WTC11 (cell line): ENCODE measurements at regions not wholly inside any gene's neighbourhood (a gene's known extent, or its start where the extent isn't known, plus 50 kb on each side); places are given as distances from the start of the nearest gene placed in this dataset.

Experiments
- ATAC-seq: fragments of 200-7000 bp; cut with Tn5 transposase; 2 replicates; pipeline ENCODE4 v1.10.0; 2021; ENCODE audit warnings: mild to moderate bottlenecking, moderate library complexity
- CTCF ChIA-PET: fragments of 300-600 bp; sonication (Branson Sonifier 250); formaldehyde crosslinking; loops from one replicate; lab custom pipeline; 2021; ENCODE audit warnings: antibody characterized with exemption; lab: Charles Lee
- POLR2A ChIA-PET: fragments of 350-600 bp; sonication (Branson Sonifier 250); formaldehyde crosslinking; loops from one replicate; lab custom pipeline; 2021; ENCODE audit warnings: antibody characterized with exemption; lab: Charles Lee
- DNase-seq: peaks from one replicate; pipeline ENCODE4 v3.0.0; 2021; ENCODE audit warnings: low spot score
- H3K27ac Mint-ChIP-seq: 2 replicates; pipeline ENCODE4 v1.8.0; 2021; ENCODE audit warnings: mixed read lengths
- H3K27me3 Mint-ChIP-seq: 2 replicates; pipeline ENCODE4 v1.8.0; 2021; ENCODE audit warnings: low read depth, mild to moderate bottlenecking, moderate library complexity, mixed read lengths
- H3K36me3 Mint-ChIP-seq: 2 replicates; pipeline ENCODE4 v1.8.0; 2021; ENCODE audit warnings: mixed read lengths
- H3K4me1 Mint-ChIP-seq: 2 replicates; pipeline ENCODE4 v1.8.0; 2022; ENCODE audit warnings: mixed read lengths
- H3K4me3 Mint-ChIP-seq: 2 replicates; pipeline ENCODE4 v1.8.0; 2021; ENCODE audit warnings: mild to moderate bottlenecking, moderate library complexity, mixed read lengths
- H3K9me3 Mint-ChIP-seq: 2 replicates; pipeline ENCODE4 v1.8.0; 2021; ENCODE audit warnings: mixed read lengths
- CBFB ChIP-seq: sonication (generic); formaldehyde crosslinking; IDR thresholded peaks from 2 replicates; pipeline ENCODE4 v1.8.1; 2022; ENCODE audit warnings: mild to moderate bottlenecking, low read depth, missing genetic modification reagents
- ETV6 ChIP-seq: sonication (generic); formaldehyde crosslinking; IDR thresholded peaks from 2 replicates; pipeline ENCODE4 v1.8.1; 2022; ENCODE audit warnings: mild to moderate bottlenecking, missing genetic modification reagents
- FOXK1 ChIP-seq: sonication (generic); formaldehyde crosslinking; IDR thresholded peaks from 2 replicates; pipeline ENCODE4 v1.8.0; 2022; ENCODE audit warnings: mild to moderate bottlenecking, moderate library complexity, missing genetic modification reagents
- FOXP1 ChIP-seq: sonication (generic); formaldehyde crosslinking; IDR thresholded peaks from 2 replicates; pipeline ENCODE4 v1.8.0; 2022; ENCODE audit warnings: missing genetic modification reagents, mild to moderate bottlenecking, moderate library complexity, borderline replicate concordance
- JAZF1 ChIP-seq: fragments of 250-450 bp; sonication (Bioruptor Pico); IDR thresholded peaks from 2 replicates; pipeline ENCODE4 v1.9.0; 2021; ENCODE audit warnings: moderate library complexity, mild to moderate bottlenecking, inconsistent platforms
- MYBL2 ChIP-seq: sonication (generic); formaldehyde crosslinking; IDR thresholded peaks from 2 replicates; pipeline ENCODE4 v1.8.1; 2023; ENCODE audit warnings: mild to moderate bottlenecking, moderate library complexity, missing genetic modification reagents
- NR1H2 ChIP-seq: sonication (generic); formaldehyde crosslinking; IDR thresholded peaks from 2 replicates; pipeline ENCODE4 v1.9.0; 2021; ENCODE audit warnings: mild to moderate bottlenecking, moderate library complexity, missing genetic modification reagents
- TEAD4 ChIP-seq: sonication (generic); formaldehyde crosslinking; IDR thresholded peaks from 2 replicates; pipeline ENCODE4 v1.8.0; 2022; ENCODE audit warnings: mild to moderate bottlenecking, missing genetic modification reagents
- ZNF121 ChIP-seq: sonication (generic); formaldehyde crosslinking; IDR thresholded peaks from 2 replicates; pipeline ENCODE4 v1.8.0; 2023; ENCODE audit warnings: missing genetic modification reagents
- ZNF138 ChIP-seq: sonication (generic); formaldehyde crosslinking; conservative IDR thresholded peaks from 2 replicates; pipeline ENCODE4 v1.8.1; 2022; ENCODE audit warnings: mild to moderate bottlenecking, moderate library complexity, missing genetic modification reagents
- ZNF232 ChIP-seq: sonication (generic); formaldehyde crosslinking; IDR thresholded peaks from 2 replicates; pipeline ENCODE4 v1.8.0; 2022; ENCODE audit warnings: mild to moderate bottlenecking, missing genetic modification reagents
- ZNF317 ChIP-seq: sonication (generic); formaldehyde crosslinking; IDR thresholded peaks from 2 replicates; pipeline ENCODE4 v1.8.1; 2023; ENCODE audit warnings: low read depth, mild to moderate bottlenecking, moderate library complexity, missing genetic modification reagents, borderline replicate concordance
- TF ChIP-seq, protein P1 (sequence below): fragments of 250-450 bp; sonication (Bioruptor Pico); IDR thresholded peaks from 2 replicates; pipeline ENCODE4 v1.9.0; 2021; ENCODE audit warnings: mild to moderate bottlenecking, borderline replicate concordance
- TF ChIP-seq, protein P2 (sequence below): sonication (generic); formaldehyde crosslinking; IDR thresholded peaks from 2 replicates; pipeline ENCODE4 v1.8.1; 2022; ENCODE audit warnings: missing genetic modification reagents, borderline replicate concordance
- TF ChIP-seq, protein P3 (sequence below): sonication (generic); formaldehyde crosslinking; IDR thresholded peaks from 2 replicates; pipeline ENCODE4 v1.8.0; 2023; ENCODE audit warnings: mild to moderate bottlenecking, missing genetic modification reagents
- TF ChIP-seq, protein P4 (sequence below): fragments of 250-450 bp; sonication (Bioruptor Pico); IDR thresholded peaks from 2 replicates; pipeline ENCODE4 v2.1.2; 2022; ENCODE audit warnings: mild to moderate bottlenecking, moderate library complexity
- TF ChIP-seq, protein P5 (sequence below): sonication (generic); formaldehyde crosslinking; IDR thresholded peaks from 2 replicates; pipeline ENCODE4 v1.8.1; 2022; ENCODE audit warnings: low read depth, mild to moderate bottlenecking, moderate library complexity, missing genetic modification reagents, borderline replicate concordance
- TF ChIP-seq, protein P6 (sequence below): fragments of 200-600 bp; IDR thresholded peaks from 2 replicates; pipeline ENCODE4 v1.8.0; 2022; ENCODE audit warnings: antibody characterized with exemption
- TF ChIP-seq, protein P7 (sequence below): fragments of 250-450 bp; sonication (Bioruptor Pico); IDR thresholded peaks from 2 replicates; pipeline ENCODE4 v1.9.0; 2021; ENCODE audit warnings: moderate library complexity, mild to moderate bottlenecking, inconsistent platforms, borderline replicate concordance

DNA sequence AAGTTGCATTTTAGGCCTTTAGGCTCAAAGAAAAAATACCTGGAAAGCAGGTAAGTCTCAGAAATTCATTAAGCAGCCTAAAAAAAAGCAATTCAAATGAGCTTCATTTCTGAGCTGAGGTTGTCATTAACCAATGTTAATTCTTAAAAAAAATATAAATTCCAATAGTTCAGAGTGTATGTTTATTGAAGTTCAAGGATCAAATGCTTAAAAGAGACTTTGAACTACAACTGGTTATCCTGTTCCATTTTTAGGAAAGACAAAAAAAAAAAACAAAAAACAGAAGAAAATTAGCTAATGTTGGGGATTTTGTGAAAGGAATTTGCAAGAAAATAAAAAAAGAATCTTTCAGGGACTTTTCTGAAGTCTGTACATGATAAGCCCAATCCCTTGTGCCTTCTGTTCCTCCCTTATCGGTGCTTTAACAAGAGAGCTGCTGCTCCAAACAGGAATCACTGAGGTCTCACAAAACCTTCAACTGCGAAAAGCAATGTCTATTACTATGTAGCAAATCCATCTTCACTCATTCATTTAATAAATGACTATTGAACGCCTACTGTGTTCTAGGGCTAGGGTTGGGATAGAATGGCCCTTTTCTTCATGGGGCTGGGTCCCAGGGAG, 90.3 kb downstream of the FOXF2 start:
- DNase-seq = no peak
- H3K9me3 Mint-ChIP-seq = peaks cover 12% of the 10 kb centered on the region
- POLR2A ChIA-PET = no interaction called here
- TF ChIP-seq FOXK1 (CRISPR knock-in tag) = no peak
- TF ChIP-seq ETV6 (CRISPR knock-in tag) = no peak
- TF ChIP-seq, protein P1, sequence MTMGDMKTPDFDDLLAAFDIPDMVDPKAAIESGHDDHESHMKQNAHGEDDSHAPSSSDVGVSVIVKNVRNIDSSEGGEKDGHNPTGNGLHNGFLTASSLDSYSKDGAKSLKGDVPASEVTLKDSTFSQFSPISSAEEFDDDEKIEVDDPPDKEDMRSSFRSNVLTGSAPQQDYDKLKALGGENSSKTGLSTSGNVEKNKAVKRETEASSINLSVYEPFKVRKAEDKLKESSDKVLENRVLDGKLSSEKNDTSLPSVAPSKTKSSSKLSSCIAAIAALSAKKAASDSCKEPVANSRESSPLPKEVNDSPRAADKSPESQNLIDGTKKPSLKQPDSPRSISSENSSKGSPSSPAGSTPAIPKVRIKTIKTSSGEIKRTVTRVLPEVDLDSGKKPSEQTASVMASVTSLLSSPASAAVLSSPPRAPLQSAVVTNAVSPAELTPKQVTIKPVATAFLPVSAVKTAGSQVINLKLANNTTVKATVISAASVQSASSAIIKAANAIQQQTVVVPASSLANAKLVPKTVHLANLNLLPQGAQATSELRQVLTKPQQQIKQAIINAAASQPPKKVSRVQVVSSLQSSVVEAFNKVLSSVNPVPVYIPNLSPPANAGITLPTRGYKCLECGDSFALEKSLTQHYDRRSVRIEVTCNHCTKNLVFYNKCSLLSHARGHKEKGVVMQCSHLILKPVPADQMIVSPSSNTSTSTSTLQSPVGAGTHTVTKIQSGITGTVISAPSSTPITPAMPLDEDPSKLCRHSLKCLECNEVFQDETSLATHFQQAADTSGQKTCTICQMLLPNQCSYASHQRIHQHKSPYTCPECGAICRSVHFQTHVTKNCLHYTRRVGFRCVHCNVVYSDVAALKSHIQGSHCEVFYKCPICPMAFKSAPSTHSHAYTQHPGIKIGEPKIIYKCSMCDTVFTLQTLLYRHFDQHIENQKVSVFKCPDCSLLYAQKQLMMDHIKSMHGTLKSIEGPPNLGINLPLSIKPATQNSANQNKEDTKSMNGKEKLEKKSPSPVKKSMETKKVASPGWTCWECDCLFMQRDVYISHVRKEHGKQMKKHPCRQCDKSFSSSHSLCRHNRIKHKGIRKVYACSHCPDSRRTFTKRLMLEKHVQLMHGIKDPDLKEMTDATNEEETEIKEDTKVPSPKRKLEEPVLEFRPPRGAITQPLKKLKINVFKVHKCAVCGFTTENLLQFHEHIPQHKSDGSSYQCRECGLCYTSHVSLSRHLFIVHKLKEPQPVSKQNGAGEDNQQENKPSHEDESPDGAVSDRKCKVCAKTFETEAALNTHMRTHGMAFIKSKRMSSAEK (CRISPR knock-in tag) = no peak
- TF ChIP-seq, protein P2, sequence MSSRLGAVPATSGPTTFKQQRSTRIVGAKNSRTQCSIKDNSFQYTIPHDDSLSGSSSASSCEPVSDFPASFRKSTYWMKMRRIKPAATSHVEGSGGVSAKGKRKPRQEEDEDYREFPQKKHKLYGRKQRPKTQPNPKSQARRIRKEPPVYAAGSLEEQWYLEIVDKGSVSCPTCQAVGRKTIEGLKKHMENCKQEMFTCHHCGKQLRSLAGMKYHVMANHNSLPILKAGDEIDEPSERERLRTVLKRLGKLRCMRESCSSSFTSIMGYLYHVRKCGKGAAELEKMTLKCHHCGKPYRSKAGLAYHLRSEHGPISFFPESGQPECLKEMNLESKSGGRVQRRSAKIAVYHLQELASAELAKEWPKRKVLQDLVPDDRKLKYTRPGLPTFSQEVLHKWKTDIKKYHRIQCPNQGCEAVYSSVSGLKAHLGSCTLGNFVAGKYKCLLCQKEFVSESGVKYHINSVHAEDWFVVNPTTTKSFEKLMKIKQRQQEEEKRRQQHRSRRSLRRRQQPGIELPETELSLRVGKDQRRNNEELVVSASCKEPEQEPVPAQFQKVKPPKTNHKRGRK (CRISPR knock-in tag) = no peak
- TF ChIP-seq JAZF1 (CRISPR knock-in tag) = no peak
- TF ChIP-seq, protein P3, sequence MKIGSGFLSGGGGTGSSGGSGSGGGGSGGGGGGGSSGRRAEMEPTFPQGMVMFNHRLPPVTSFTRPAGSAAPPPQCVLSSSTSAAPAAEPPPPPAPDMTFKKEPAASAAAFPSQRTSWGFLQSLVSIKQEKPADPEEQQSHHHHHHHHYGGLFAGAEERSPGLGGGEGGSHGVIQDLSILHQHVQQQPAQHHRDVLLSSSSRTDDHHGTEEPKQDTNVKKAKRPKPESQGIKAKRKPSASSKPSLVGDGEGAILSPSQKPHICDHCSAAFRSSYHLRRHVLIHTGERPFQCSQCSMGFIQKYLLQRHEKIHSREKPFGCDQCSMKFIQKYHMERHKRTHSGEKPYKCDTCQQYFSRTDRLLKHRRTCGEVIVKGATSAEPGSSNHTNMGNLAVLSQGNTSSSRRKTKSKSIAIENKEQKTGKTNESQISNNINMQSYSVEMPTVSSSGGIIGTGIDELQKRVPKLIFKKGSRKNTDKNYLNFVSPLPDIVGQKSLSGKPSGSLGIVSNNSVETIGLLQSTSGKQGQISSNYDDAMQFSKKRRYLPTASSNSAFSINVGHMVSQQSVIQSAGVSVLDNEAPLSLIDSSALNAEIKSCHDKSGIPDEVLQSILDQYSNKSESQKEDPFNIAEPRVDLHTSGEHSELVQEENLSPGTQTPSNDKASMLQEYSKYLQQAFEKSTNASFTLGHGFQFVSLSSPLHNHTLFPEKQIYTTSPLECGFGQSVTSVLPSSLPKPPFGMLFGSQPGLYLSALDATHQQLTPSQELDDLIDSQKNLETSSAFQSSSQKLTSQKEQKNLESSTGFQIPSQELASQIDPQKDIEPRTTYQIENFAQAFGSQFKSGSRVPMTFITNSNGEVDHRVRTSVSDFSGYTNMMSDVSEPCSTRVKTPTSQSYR (CRISPR knock-in tag) = no peak
- TF ChIP-seq ZNF317 (CRISPR knock-in tag) = no peak
- TF ChIP-seq FOXP1 (CRISPR knock-in tag) = no peak
- no peak for TF ChIP-seq TEAD4 (CRISPR knock-in tag)
- TF ChIP-seq CBFB (CRISPR knock-in tag) = no peak
- no peak for TF ChIP-seq ZNF138 (CRISPR knock-in tag)
- TF ChIP-seq, protein P4, sequence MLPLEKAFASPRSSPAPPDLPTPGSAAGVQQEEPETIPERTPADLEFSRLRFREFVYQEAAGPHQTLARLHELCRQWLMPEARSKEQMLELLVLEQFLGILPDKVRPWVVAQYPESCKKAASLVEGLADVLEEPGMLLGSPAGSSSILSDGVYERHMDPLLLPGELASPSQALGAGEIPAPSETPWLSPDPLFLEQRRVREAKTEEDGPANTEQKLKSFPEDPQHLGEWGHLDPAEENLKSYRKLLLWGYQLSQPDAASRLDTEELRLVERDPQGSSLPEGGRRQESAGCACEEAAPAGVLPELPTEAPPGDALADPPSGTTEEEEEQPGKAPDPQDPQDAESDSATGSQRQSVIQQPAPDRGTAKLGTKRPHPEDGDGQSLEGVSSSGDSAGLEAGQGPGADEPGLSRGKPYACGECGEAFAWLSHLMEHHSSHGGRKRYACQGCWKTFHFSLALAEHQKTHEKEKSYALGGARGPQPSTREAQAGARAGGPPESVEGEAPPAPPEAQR (CRISPR knock-in tag) = no peak
- TF ChIP-seq ZNF232 (CRISPR knock-in tag) = no peak
- TF ChIP-seq, protein P5, sequence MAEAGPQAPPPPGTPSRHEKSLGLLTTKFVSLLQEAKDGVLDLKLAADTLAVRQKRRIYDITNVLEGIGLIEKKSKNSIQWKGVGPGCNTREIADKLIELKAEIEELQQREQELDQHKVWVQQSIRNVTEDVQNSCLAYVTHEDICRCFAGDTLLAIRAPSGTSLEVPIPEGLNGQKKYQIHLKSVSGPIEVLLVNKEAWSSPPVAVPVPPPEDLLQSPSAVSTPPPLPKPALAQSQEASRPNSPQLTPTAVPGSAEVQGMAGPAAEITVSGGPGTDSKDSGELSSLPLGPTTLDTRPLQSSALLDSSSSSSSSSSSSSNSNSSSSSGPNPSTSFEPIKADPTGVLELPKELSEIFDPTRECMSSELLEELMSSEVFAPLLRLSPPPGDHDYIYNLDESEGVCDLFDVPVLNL = no peak
- TF ChIP-seq, protein P6, sequence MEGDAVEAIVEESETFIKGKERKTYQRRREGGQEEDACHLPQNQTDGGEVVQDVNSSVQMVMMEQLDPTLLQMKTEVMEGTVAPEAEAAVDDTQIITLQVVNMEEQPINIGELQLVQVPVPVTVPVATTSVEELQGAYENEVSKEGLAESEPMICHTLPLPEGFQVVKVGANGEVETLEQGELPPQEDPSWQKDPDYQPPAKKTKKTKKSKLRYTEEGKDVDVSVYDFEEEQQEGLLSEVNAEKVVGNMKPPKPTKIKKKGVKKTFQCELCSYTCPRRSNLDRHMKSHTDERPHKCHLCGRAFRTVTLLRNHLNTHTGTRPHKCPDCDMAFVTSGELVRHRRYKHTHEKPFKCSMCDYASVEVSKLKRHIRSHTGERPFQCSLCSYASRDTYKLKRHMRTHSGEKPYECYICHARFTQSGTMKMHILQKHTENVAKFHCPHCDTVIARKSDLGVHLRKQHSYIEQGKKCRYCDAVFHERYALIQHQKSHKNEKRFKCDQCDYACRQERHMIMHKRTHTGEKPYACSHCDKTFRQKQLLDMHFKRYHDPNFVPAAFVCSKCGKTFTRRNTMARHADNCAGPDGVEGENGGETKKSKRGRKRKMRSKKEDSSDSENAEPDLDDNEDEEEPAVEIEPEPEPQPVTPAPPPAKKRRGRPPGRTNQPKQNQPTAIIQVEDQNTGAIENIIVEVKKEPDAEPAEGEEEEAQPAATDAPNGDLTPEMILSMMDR = no peak
- TF ChIP-seq NR1H2 (CRISPR knock-in tag) = no peak
- TF ChIP-seq ZNF121 (CRISPR knock-in tag) = no peak
- TF ChIP-seq, protein P7, sequence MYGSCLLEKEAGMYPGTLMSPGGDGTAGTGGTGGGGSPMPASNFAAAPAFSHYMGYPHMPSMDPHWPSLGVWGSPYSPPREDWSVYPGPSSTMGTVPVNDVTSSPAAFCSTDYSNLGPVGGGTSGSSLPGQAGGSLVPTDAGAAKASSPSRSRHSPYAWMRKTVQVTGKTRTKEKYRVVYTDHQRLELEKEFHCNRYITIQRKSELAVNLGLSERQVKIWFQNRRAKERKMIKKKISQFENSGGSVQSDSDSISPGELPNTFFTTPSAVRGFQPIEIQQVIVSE (CRISPR knock-in tag) = no peak
- TF ChIP-seq MYBL2 (CRISPR knock-in tag) = no peak
- TF ChIP-seq, all 79 proteins: peak for 0
- no peak overlapping the region for H3K27ac Mint-ChIP-seq
- CTCF ChIA-PET = interaction anchor here (0.8 to 1.3 kb wide), 4 partner anchors 12 to 73 kb away, joined by 3 to 5 read pairs (median 4); no protein-coding TSS in a partner anchor
- H3K4me3 Mint-ChIP-seq = no peak overlapping the region
- peaks cover 16% of the 10 kb centered on the region for H3K4me1 Mint-ChIP-seq
- H3K27me3 Mint-ChIP-seq = no peaks in the 10 kb centered on the region
- 0 out of 2 replicates have a peak, but pooled peaks cover 2% of the 10 kb centered on the region for H3K36me3 Mint-ChIP-seq
- no peak for ATAC-seq
